Jurkat, Clone E6-1 (cell line): ENCODE measurements at regions not wholly inside any gene's neighbourhood (a gene's known extent, or its start where the extent isn't known, plus 50 kb on each side); places are given as distances from the start of the nearest gene placed in this dataset.

Source experiments
- DNase-seq: peaks from one replicate; pipeline ENCODE4 v3.0.0-alpha.2; 2011; ENCODE audit warnings: low read depth, low spot score
- H3K4me3 ChIP-seq: 2 replicates; pipeline ENCODE4 v1.5.1; 2011; ENCODE audit warnings: mild to moderate bottlenecking, low read length, control low read depth, moderate library complexity

GRCh38 chr14:58798173-58798572, 160.4 kb downstream of the DACT1 start:
- no peak overlapping the region for H3K4me3 ChIP-seq
- DNase-seq = no peak

DNA sequence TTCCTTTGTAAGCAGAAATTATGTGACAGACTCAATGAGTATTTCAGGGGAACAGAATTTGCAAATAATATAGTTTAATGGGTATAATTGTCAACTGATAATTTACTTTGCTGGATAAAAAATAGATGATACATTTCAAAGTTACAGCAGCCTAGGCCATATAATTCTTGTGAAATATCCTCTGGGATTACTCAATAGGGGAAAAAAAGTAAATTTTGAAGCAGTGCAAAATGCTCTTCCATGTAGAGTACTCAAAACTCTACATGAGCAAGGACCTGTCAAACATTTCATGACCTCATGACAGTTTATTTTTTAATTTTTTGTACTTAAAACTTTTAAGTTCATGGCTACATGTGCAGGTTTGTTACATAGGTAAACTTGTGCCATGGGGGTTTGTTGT, 163.3 kb downstream of the DACT1 start:
- no peak for DNase-seq
- H3K4me3 ChIP-seq = no peak overlapping the region

- no peak for DNase-seq
Observed at GRCh38 chr14:58805057-58805456, 167.3 kb downstream of the DACT1 start.

DNA sequence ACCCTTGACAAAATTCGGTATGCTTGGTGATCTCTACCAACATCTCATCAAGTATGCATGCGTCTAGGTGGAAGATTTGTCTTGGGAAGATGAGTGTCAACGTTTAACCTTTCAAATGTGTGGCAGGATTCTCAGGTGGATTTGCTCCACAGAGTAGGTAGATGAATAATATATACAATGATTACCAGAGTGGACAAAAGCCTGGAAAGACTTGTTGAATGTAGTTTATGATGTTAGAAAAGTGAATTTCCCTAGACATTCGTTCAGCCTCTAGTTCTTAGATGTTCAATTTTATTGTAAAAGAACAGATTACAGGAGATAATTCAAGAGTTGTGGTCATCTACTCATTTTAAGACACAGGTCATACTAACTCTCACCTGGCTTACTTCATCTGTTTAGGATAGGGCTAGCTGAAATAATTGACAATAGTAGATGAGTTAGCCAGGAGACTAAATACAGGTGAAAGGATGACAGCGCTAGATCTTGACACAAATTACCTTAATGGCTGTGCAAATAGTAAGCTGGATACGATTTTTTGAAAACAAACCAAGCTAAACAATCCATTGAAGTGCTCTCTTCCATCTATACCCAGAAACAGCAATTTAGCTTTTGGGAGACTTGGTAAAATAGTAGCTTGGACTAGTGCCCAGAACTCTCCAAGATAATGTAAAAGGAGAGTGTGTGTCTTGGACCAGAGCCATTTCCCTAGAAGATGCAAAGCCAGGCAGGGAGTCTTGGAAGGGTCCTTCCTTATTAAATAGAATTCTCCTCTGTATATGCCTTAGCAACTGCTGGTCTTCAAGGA, 168.0 kb downstream of the DACT1 start:
- no peak overlapping the region for H3K4me3 ChIP-seq
- DNase-seq = no peak

More at GRCh38 chr14:58805057-58805456, 167.3 kb downstream of the DACT1 start:
- no peak overlapping the region for H3K4me3 ChIP-seq

DNA sequence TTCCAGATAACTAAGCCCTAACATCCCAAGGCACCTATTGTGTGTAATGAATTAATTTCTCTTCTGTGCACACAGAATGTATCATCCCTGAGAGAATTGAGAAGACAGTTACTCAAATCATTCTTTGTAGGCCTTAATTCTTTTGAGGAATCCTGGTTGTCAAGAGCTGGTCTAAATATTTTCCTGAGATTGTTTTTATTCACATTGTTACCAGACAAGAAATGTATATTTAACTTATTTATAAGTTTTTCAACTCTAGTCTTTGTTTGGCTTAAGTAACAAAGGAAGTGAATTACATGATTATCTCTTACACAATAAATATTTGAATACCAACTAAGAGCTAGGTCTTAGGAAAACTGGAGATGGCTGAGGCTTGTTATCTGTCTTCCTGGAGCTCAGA, 169.4 kb downstream of the DACT1 start:
- H3K4me3 ChIP-seq = no peak overlapping the region
- no peak for DNase-seq

GRCh38 chr14:58808828-58809227, 171.1 kb downstream of the DACT1 start:
- no peak for DNase-seq
- H3K4me3 ChIP-seq = no peak overlapping the region

- no peak overlapping the region for H3K4me3 ChIP-seq
- DNase-seq = no peak
Observed at GRCh38 chr14:58809520-58809919, 171.8 kb downstream of the DACT1 start.

- DNase-seq = no peak
- H3K4me3 ChIP-seq = no peak overlapping the region
Observed at GRCh38 chr14:58812050-58812910, 174.5 kb downstream of the DACT1 start.

DNA sequence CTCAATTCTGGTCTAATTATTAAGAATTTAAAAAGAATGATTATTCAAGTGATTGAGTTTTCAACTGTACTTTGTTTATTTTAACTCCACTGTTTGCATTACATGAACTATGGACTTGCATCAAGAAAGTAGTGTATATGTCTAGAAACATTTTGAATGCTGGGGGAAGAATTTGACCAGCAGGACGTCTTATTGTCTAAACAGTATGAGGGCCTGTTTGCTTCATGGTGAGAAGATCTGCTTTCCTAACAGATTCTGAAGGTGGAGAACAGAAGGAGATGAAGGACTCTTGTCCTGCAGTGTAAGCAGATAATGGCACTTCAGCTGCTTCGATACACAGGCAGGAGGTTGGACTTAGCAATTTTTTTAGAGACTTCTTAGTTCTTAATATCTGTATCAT, 176.0 kb downstream of the DACT1 start:
- no peak for DNase-seq
- H3K4me3 ChIP-seq = no peak overlapping the region

DNA sequence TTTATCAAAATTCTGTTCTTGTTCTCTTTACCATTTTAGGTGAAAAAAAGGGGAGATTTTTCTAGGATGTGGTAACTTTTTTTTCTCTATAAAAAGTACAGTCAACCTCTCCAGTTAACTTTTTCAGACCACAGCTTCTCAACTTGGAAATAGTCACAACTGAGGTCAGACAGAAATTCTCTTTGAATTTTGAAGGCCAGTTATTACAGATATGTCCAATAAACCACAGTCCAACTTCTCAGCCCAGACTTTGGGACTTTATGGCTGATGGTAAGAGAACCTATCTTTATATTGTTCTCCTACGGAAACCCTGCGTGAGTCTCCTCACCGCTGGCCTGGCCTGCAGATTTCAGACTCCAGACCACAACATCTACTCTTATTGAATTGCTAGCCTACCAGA, 176.7 kb downstream of the DACT1 start:
- DNase-seq = no peak
- H3K4me3 ChIP-seq = no peak overlapping the region

DNA sequence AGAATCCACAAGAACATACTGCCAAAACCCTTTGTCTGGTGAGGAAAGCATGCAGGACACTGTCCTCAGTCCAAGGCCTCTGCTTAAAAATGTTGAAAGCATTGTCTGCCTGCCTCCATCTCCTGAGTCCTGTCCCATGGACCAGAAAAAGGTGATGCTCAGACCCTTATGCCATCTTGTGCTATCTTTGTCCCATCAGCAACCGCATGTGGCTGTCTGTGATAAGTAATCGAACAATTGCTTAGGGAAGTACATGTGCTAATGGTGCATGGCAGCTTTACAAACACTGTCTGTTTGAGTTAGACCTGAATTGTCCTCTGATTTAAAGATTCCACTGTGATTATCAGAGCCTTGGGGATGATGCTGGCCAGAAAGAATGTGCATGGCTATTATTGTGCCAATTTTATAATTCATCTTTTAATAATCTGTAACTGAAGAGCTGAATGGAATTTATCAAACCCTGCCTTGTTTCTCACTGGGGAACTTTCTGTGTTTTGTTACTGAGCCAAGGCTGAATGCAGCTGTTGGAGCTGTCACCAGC, 177.5 kb downstream of the DACT1 start:
- no peak overlapping the region for H3K4me3 ChIP-seq
- no peak for DNase-seq

DNA sequence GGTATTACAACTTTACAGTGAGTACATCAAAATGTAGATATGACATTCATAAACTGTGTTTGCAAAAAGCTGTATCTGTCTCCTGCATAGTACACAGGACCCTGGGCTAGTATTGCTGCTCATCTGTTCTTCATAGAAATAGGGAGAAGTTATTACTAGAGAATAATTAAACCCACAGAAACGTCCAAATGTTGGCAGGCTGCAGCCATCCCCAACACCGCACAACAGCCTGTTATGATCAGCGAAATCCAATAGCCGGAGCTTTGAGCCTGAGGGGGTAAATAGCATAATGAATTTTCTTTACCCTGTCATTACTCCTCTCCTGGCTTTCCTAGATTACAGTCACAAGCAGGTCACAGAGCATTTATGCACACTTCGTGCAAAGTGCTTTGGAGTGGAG, 178.0 kb downstream of the DACT1 start:
- H3K4me3 ChIP-seq = no peak overlapping the region
- no peak for DNase-seq

DNA sequence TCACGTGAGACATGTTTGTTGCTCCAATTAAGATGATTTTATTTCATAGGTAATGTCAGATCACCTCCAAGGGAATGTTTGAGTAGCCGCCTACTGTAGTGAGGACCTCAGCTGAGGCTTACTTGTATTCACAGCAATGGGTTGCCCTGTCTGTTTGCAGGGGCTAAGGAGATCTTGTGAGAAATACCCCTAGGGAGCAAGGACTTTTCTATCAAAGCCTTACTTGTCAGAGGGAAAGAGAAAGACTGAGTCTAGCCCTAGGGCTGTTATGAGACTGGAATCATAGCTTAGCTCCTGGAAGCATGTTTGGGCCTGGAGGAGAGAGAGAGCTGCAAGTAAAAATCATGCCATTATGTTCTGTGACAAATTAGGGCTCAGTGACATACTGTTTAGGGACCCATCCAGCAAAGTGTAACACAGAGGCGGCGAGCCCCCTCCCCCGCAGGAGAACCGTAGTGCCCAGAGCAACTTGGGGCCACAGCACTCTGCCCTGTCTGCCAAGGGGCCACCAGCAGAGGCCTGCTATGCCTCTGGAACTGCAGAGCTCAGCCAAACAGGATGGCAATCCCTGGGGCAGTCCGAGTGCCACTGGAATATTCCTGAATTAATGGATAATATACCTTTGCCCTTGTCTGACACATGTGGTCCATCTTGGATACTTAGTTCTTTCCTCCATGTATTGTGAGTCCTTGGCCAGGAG, 178.8 kb downstream of the DACT1 start:
- H3K4me3 ChIP-seq = no peak overlapping the region
- no peak for DNase-seq

GRCh38 chr14:58817846-58818245, 180.1 kb downstream of the DACT1 start:
- no peak overlapping the region for H3K4me3 ChIP-seq
- DNase-seq = no peak

DNA sequence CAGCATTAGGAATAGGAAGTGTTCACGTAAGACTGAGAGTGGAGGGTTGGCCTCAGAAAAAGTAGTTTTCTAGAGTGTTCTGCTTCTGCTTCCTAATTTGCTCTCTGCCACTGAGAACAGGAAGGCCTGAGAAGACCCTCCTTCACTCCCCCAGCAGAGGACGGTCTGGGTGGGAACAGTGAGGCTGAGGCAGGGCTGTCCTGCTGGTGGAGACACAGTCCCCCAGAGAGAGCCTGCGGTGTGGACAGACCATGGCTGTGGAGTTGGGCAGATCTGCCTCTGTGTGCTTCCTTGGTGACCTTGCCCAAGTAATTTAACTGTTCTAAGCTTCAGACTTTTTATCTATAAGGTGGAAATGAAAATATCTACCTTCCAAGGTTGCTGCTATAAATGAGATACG, 182.3 kb downstream of the DACT1 start:
- no peak for DNase-seq
- no peak overlapping the region for H3K4me3 ChIP-seq

DNA sequence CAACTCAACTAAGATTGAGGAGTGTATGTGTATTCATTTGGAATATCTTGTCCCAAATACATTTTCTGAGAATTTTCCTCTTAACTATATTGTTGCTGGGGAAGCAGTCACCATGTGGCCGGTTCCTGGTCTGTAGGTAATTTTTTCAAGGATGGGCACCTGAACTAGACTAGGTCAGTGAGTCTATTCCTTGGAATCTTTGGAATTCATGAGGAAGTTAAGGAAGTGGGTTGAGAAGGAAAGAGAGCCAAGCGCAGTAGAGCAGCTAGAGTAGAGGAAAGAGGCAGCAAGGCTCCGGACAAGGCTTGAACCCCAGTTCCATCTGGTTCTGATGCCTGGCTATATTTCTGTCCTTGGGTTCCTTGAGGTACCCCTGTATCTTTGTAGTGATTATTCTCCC, 183.7 kb downstream of the DACT1 start:
- no peak overlapping the region for H3K4me3 ChIP-seq
- DNase-seq = no peak

DNA sequence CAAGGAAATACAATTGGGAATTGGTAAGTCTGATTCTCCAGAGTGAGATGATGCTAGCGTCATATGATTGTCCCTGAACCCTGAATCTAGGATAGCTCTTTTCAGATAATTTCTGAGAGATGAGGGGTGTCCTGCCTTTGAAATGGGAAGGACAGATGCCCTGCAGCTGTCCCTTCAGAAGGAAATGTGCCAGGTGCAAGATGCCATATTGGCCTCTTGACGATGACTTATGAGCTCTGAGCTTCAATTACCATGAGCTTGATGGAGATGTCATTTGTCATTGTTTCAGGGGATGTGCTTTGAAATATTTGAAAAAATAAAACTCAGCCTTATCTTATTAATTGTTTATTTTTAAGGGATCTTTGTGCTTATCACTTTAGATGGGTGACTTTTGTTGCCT, 185.1 kb downstream of the DACT1 start:
- no peak overlapping the region for H3K4me3 ChIP-seq
- no peak for DNase-seq

- no peak overlapping the region for H3K4me3 ChIP-seq
- no peak for DNase-seq
Observed at GRCh38 chr14:58823312-58823711, 185.6 kb downstream of the DACT1 start.

- no peak for DNase-seq
- no peak overlapping the region for H3K4me3 ChIP-seq
Observed at GRCh38 chr14:58824106-58824505, 186.3 kb downstream of the DACT1 start.

GRCh38 chr14:58824796-58825195, 187.0 kb downstream of the DACT1 start:
- H3K4me3 ChIP-seq = no peak overlapping the region
- DNase-seq = no peak
